HAP-1 (cell line): ENCODE measurements at regions not wholly inside any gene's neighbourhood (a gene's known extent, or its start where the extent isn't known, plus 50 kb on each side); places are given as distances from the start of the nearest gene placed in this dataset.

Experiments used
- DNase-seq, 2 experiments: peaks; one replicate each; pipeline ENCODE4 v3.0.0-alpha.2; 2016 to 2020; ENCODE audit warnings: low spot score in 2 of 2
- H3K27me3 ChIP-seq: fragments of 250-450 bp; sonication (Bioruptor Pico); 2 replicates; pipeline ENCODE4 v1.5.1; 2020; ENCODE audit warnings: low read depth, mild to moderate bottlenecking, moderate library complexity
- H3K36me3 ChIP-seq: fragments of 250-450 bp; sonication (Bioruptor Pico); replicated peaks from 2 replicates; pipeline ENCODE4 v1.5.1; 2020; ENCODE audit warnings: mild to moderate bottlenecking
- H3K4me1 ChIP-seq: fragments of 250-450 bp; sonication (Bioruptor Pico); 2 replicates; pipeline ENCODE4 v1.5.1; 2020; ENCODE audit warnings: mild to moderate bottlenecking
- H3K4me3 ChIP-seq: fragments of 250-450 bp; sonication (Bioruptor Pico); 2 replicates; pipeline ENCODE4 v1.5.1; 2020; ENCODE audit warnings: mild to moderate bottlenecking, moderate library complexity
- H3K9me3 ChIP-seq: fragments of 250-450 bp; sonication (Bioruptor Pico); 2 replicates; pipeline ENCODE4 v1.5.1; 2020; ENCODE audit warnings: mild to moderate bottlenecking, moderate library complexity
- in situ Hi-C: fragments of 300-500 bp; cut with MboI; formaldehyde crosslinking; loops from 3 replicates; pipeline ENCODE4 v1.14.3; 2020; ENCODE audit warnings: low sequenced_read_pairs, inconsistent platforms, mixed read lengths

DNA sequence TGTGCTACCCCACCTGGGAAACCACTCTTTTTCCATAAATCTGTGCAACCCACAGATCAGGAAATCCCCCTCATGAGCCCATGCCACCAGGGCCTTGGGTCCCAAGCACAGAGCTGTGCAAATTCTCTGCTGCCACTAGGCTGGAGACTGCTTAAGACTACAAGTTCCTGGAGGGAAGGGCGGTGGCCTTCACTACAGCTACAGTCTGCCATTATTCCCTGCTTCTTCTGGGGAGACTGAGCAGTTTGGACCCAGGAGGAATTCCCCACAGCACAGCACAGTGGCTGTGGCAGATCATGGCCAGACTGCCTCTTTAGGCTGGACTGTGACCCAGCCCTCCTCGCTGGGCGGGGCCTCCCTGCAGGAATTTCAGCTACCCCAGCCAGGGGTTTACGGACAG is 89.7 kb upstream of the GRB10 start:
- H3K4me3 ChIP-seq = no peak overlapping the region
- in situ Hi-C loops = no loop called here
- no peaks in the 10 kb centered on the region for H3K27me3 ChIP-seq
- no peak for DNase-seq
- H3K4me1 ChIP-seq = no peaks in the 10 kb centered on the region; the same call in 1 of the 2 replicates
- H3K9me3 ChIP-seq = no peaks in the 10 kb centered on the region
- no peaks in the 10 kb centered on the region for H3K36me3 ChIP-seq

GRCh38 chr7:50869108-50869725 is 86.5 kb upstream of the GRB10 start:
- in situ Hi-C loops = no loop called here
- H3K4me3 ChIP-seq = no peak overlapping the region
- no peaks in the 10 kb centered on the region for H3K9me3 ChIP-seq
- H3K4me1 ChIP-seq = peaks cover 5% of the 10 kb centered on the region; the same call in 1 of the 2 replicates
- no peak for DNase-seq
- H3K27me3 ChIP-seq = no peaks in the 10 kb centered on the region
- no peaks in the 10 kb centered on the region for H3K36me3 ChIP-seq

DNA sequence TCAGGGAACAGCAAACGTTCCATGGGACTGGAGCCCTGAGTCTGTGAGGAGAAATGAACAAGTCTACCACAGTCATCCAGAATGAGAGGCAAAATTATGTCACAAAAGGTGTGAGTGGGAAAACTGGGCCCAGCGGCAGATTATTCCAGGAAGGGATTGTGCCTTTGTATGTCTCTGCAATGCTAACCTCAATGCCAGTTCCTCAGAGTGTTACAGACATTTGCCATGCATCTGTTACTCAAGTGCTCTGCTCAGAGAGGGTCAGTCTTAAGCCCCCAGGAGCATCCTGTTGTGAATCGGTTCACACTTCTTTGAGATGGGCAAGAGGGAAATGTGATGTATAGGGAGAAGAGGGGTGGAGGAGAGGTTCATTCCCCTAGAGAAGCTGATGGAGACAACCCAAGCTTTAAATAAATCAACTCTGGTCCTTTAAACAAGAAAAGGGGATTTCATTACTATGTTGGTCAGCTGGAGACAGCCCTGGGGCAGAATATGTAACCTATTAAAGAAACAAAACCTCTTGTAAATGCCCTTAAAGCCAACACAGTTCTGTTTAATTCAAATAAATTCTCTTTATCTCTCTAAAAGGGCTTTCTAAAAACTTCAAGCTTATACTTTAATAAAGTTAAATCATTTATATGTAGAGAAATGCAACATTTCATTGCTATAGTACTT is 85.9 kb upstream of the GRB10 start:
- Histone ChIP-seq H3K36me3 (no peaks in the 10 kb centered on the region), H3K4me1 (peaks cover 5% of the 10 kb centered on the region; the same call in 1 of the 2 replicates), H3K4me3 (no peak overlapping the region), H3K9me3 (no peaks in the 10 kb centered on the region), H3K27me3 (no peaks in the 10 kb centered on the region)
- DNase-seq = no peak
- in situ Hi-C loops = no loop called here

GRCh38 chr7:50867034-50867356 is 84.3 kb upstream of the GRB10 start:
- peak in 1 of 2 experiments; percentile 20 for DNase-seq
- H3K4me3 ChIP-seq = no peak overlapping the region

GRCh38 chr7:50866343-50867033 is 83.8 kb upstream of the GRB10 start:
- Histone ChIP-seq H3K9me3 (no peaks in the 10 kb centered on the region), H3K36me3 (no peaks in the 10 kb centered on the region), H3K27me3 (no peaks in the 10 kb centered on the region), H3K4me3 (no peak overlapping the region), H3K4me1 (peaks cover 5% of the 10 kb centered on the region; the same call in 1 of the 2 replicates)
- in situ Hi-C loops = no loop called here
- DNase-seq = peak; percentile 42 to 66

More at GRCh38 chr7:50867034-50867356, 84.3 kb upstream of the GRB10 start:
- H3K36me3 ChIP-seq = no peaks in the 10 kb centered on the region
- peaks cover 5% of the 10 kb centered on the region; the same call in 1 of the 2 replicates for H3K4me1 ChIP-seq
- in situ Hi-C loops = no loop called here
- H3K9me3 ChIP-seq = no peaks in the 10 kb centered on the region
- H3K27me3 ChIP-seq = no peaks in the 10 kb centered on the region

DNA sequence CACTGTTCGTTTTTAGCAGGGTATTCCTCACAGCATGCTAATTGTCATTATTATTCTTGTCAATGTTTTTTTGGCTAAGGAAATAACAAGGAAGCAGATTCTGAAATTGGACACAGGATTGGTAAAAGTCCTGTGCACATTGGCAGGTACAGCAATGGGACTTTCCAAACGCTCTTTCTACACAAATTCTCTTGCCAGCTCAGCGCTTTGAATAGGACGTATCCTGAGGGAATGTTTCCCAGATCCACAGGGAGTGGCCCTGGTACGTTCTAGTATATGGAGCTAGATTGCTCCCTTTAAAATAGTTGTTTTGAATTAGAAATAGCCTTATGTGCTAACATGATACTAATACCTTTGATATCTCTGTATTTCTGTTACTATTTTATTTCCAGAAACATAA is 82.8 kb upstream of the GRB10 start:
- Histone ChIP-seq H3K36me3 (no peaks in the 10 kb centered on the region), H3K27me3 (no peaks in the 10 kb centered on the region), H3K4me3 (no peak overlapping the region), H3K9me3 (no peaks in the 10 kb centered on the region), H3K4me1 (peaks cover 5% of the 10 kb centered on the region; the same call in 1 of the 2 replicates)
- in situ Hi-C loops = no loop called here
- no peak for DNase-seq

DNA sequence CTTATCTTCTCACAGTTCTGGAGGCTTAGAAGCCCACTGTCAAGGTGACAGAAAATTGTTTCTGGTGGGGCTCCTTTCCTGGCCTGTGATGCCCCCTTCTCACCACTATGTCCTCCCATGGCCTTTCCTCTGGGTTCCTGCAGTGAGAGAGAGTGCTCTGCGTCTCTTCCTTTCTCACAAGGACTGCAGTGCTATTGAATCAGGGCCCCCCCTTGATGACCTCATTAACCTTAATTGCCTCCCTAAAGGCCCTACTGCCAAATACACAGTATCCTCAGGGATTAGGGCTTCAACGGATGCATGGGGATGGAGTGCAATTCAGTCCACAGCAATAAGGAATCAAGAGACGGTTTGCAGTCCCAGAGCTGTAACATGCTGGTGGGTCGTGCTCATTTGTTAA is 82.0 kb upstream of the GRB10 start:
- H3K4me3 ChIP-seq = no peak overlapping the region
- in situ Hi-C loops = no loop called here
- DNase-seq = no peak
- no peaks in the 10 kb centered on the region for H3K27me3 ChIP-seq
- H3K4me1 ChIP-seq = peaks cover 5% of the 10 kb centered on the region; the same call in 1 of the 2 replicates
- no peaks in the 10 kb centered on the region for H3K9me3 ChIP-seq
- H3K36me3 ChIP-seq = no peaks in the 10 kb centered on the region

- Histone ChIP-seq H3K27me3 (no peaks in the 10 kb centered on the region), H3K9me3 (no peaks in the 10 kb centered on the region), H3K4me1 (peaks cover 5% of the 10 kb centered on the region; the same call in 1 of the 2 replicates), H3K4me3 (no peak overlapping the region), H3K36me3 (no peaks in the 10 kb centered on the region)
- DNase-seq = no peak
- in situ Hi-C loops = no loop called here
These were observed 80.4 kb upstream of the GRB10 start for GRCh38 chr7:50863053-50863452.

GRCh38 chr7:50862302-50862701 is 79.6 kb upstream of the GRB10 start:
- DNase-seq = no peak
- Histone ChIP-seq H3K4me1 (peaks cover 5% of the 10 kb centered on the region; the same call in 1 of the 2 replicates), H3K27me3 (no peaks in the 10 kb centered on the region), H3K36me3 (no peaks in the 10 kb centered on the region), H3K9me3 (no peaks in the 10 kb centered on the region), H3K4me3 (no peak overlapping the region)
- in situ Hi-C loops = no loop called here

DNA sequence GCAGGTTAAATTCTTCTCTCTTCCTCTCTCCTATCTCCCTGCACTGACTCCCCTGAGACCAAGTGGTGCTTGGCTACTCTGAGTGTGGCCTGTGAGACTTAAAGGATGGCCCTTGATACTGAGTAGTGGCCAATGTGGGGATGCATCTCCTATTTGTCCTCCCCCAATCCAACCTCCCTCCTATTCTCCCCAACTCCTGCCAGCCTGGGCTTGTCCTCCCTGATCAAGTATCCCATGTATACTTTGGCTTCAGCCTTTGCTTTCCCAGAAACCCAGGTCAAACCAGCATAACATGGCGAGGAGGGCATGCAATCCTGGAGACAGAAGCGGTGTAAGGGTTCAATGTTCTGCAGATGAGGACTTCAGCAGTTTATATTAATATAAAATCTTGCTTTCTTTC is 77.9 kb upstream of the GRB10 start:
- no peak for DNase-seq
- Histone ChIP-seq H3K36me3 (no peaks in the 10 kb centered on the region), H3K4me3 (no peak overlapping the region), H3K9me3 (no peaks in the 10 kb centered on the region), H3K4me1 (no peaks in the 10 kb centered on the region), H3K27me3 (no peaks in the 10 kb centered on the region)
- in situ Hi-C loops = no loop called here

DNA sequence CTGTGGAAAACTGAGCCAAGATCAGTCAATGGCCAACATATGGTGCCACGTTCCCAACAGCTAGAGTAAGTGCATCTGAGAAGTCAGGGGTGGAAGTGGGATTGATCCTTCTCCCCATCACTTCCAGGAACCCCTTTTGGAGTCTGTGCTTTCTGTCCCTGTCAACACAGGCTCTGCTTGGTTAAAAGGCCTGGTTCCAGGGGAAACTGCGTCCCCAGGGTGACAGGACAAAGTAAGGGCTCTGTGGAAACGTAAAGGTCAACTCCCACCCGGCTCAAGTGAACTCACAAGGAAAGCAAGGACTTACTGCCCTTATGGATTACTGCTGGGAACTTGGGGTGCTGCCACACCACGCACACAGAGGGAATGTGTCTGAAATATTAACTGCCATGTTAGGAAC is 77.5 kb upstream of the GRB10 start:
- in situ Hi-C loops = no loop called here
- Histone ChIP-seq H3K4me1 (no peaks in the 10 kb centered on the region), H3K27me3 (no peaks in the 10 kb centered on the region), H3K36me3 (no peaks in the 10 kb centered on the region), H3K9me3 (no peaks in the 10 kb centered on the region), H3K4me3 (no peak overlapping the region)
- DNase-seq = no peak

- H3K36me3 ChIP-seq = no peaks in the 10 kb centered on the region
- H3K4me3 ChIP-seq = no peak overlapping the region
- no peaks in the 10 kb centered on the region for H3K27me3 ChIP-seq
- DNase-seq = no peak
- H3K9me3 ChIP-seq = no peaks in the 10 kb centered on the region
- no peaks in the 10 kb centered on the region for H3K4me1 ChIP-seq
- in situ Hi-C loops = no loop called here
These were observed 76.0 kb upstream of the GRB10 start for GRCh38 chr7:50858528-50859245.

GRCh38 chr7:50857804-50858489 is 75.3 kb upstream of the GRB10 start:
- in situ Hi-C loops = no loop called here
- Histone ChIP-seq H3K4me1 (no peaks in the 10 kb centered on the region), H3K36me3 (no peaks in the 10 kb centered on the region), H3K9me3 (no peaks in the 10 kb centered on the region), H3K4me3 (no peak overlapping the region), H3K27me3 (no peaks in the 10 kb centered on the region)
- no peak for DNase-seq
